Heart right ventricle (tissue), 16 donors: ENCODE measurements at regions not wholly inside any gene's neighbourhood (a gene's known extent, or its start where the extent isn't known, plus 50 kb on each side); places are given as distances from the start of the nearest gene placed in this dataset.

Source experiments
- ATAC-seq, 8 donors: fragments of 200-7000 bp; cut with Tn5 transposase; one replicate each; pipeline ENCODE4 v1.9.1; 2020; ENCODE audit warnings: mild to moderate bottlenecking in 8 of 8, moderate library complexity in 8 of 8, moderate number of reproducible peaks in 1 of 8
- DNase-seq, 2 donors: peaks; one replicate each; pipeline ENCODE4 v3.0.0-alpha.2; 2020
- H3K27ac ChIP-seq, 10 donors: fragments of 200-600 bp; sonication (generic) in 2 of 10; one replicate each; pipeline versions ENCODE4 v1.5.0 to v1.8.0; 2020 to 2022; ENCODE audit warnings: mild to moderate bottlenecking in 3 of 10
- H3K27me3 ChIP-seq, 7 donors: fragments of 200-600 bp; one replicate each; pipeline ENCODE4 v1.8.0; 2021 to 2022; ENCODE audit warnings: mild to moderate bottlenecking in 2 of 7
- H3K36me3 ChIP-seq, 9 donors: fragments of 200-600 bp; sonication (generic) in 1 of 9; one replicate each; pipeline versions ENCODE4 v1.5.0 to v1.8.0; 2020 to 2022; ENCODE audit warnings: mild to moderate bottlenecking in 2 of 9
- H3K4me1 ChIP-seq, 9 donors: fragments of 200-600 bp; sonication (generic) in 1 of 9; one replicate each; pipeline versions ENCODE4 v1.5.0 to v1.8.0; 2020 to 2022; ENCODE audit warnings: mild to moderate bottlenecking in 4 of 9
- H3K4me3 ChIP-seq, 10 donors: fragments of 200-600 bp; sonication (generic) in 2 of 10; one replicate each; pipeline versions ENCODE4 v1.5.0 to v1.8.0; 2020 to 2022; ENCODE audit warnings: mild to moderate bottlenecking in 7 of 10, moderate library complexity in 2 of 10
- H3K9me3 ChIP-seq, 11 donors: fragments of 200-600 bp in 10 of 11; sonication (generic) in 2 of 11; one replicate each; pipeline versions ENCODE4 v1.5.0 to v1.8.0; 2013 to 2022; ENCODE audit warnings: mild to moderate bottlenecking in 2 of 11, control low read depth in 1 of 11, moderate library complexity in 1 of 11
- CTCF ChIP-seq, 9 donors: fragments of 200-600 bp; sonication (generic) in 2 of 9; IDR thresholded peaks; one replicate each; pipeline versions ENCODE4 v1.5.0 to v1.8.0; 2021 to 2022; ENCODE audit warnings: antibody characterized with exemption in 9 of 9, mild to moderate bottlenecking in 5 of 9, moderate library complexity in 1 of 9
- WGBS, 2 donors: extraction: QIAGEN DNeasy Blood & Tissue Kit; methylation state at CpG; one replicate each; pipeline ENCODE4 v1.1.7; 2013; ENCODE audit warnings: inconsistent platforms in 1 of 2; 5-methylcytosine and 5-hydroxymethylcytosine counted together
- intact Hi-C, 10 donors: fragments of 100-400 bp; cut with DNase I; formaldehyde crosslinking; loops; one replicate each; pipeline versions ENCODE4 v1.11.1 to v1.14.2; 2022
- donor health status: Arrhythmogenic right ventricular cardiomyopathy.
- donor health status: ischemic (EF 13 %, LVEDD 7.1; RV severe dilation, severe dysfunction).
- donor health status: healthy with polysubstance abuse.
- donor health status: DM: no; HTN: yes; CAD: no.
- donor health status: DM: no; HTN: no; CAD: no.
- donor health status: ischemic (EF 25% LVEDD 6.9; RV normal size, moderate dysfunction).
- donor health status: ischemic (EF 25% LVEDD 5.7; RV mildly dilated, moderate dysfunction).
- donor health status: healthy.
- donor health status: DM: yes; HTN: yes; CAD: no.
- donor health status: Ischemic cardiomyopathy.
- donor health status: ischemic (EF 35%, LVEDD 5.7; RV mildly dilated, moderate dysfunction).
- donor health status: nonischemic (EF 11% LVEDD 7.7; RV severe dilation, severe dysfunction).
- donor health status: DM: yes; HTN: yes; CAD: no.
- donor health status: PGD.
- donor health status: ischemic (EF 29% LVEDD 5.4; RV normal size, mild dysfunction).
- donor health status: nonischemic (EF 23%, LVEDD 6.1; RV moderate dilation, normal function).

GRCh38 chr2:164060031-164060430 is 324.2 kb upstream of the FIGN start:
- TF ChIP-seq CTCF (IDR thresholded peaks at IDR 0.05), result no peak
- H3K9me3 ChIP-seq, result no peaks in the 10 kb centered on the region
- DNase-seq, result no peak
- no peak overlapping the region for H3K27ac ChIP-seq
- ATAC-seq, result no peak
- no peaks in the 10 kb centered on the region for H3K4me1 ChIP-seq
- H3K27me3 ChIP-seq, result no peaks in the 10 kb centered on the region
- WGBS, 2 donors, result 85 to 93% methylated on average over 2 of the region's 2 CpGs
- no peaks in the 10 kb centered on the region for H3K36me3 ChIP-seq
- intact Hi-C loops, result loop anchor here in 8 of 10 donors (2.0 to 10.0 kb wide), 7 partner anchors 325 to 718 kb away; partner anchors contain the start of gene FIGN (in 1 of the 8)
- H3K4me3 ChIP-seq, result no peak overlapping the region

- TF ChIP-seq CTCF (IDR thresholded peaks at IDR 0.05), result no peak
- H3K9me3 ChIP-seq, result no peaks in the 10 kb centered on the region
- intact Hi-C loops, result loop anchor here in 6 of 10 donors (5.0 to 10.0 kb wide), 4 partner anchors 311 to 708 kb away; partner anchors contain the start of gene FIGN (in 3 of the 6)
- no peak for ATAC-seq
- WGBS, 2 donors, result 71 to 80% methylated on average over 2 of the region's 2 CpGs
- H3K4me3 ChIP-seq, result no peak overlapping the region
- no peaks in the 10 kb centered on the region for H3K27me3 ChIP-seq
- H3K27ac ChIP-seq, result no peak overlapping the region
- peaks cover 0 to 11% (median 3%) of the 10 kb centered on the region in 9 donors for H3K4me1 ChIP-seq
- no peak for DNase-seq
- no peaks in the 10 kb centered on the region for H3K36me3 ChIP-seq
Observed at GRCh38 chr2:164055623-164056022, 319.8 kb upstream of the FIGN start.

GRCh38 chr2:164054651-164055050 is 318.8 kb upstream of the FIGN start:
- H3K36me3 ChIP-seq, result no peaks in the 10 kb centered on the region
- 89 to 90% methylated on average over 5 of the region's 5 CpGs for WGBS, 2 donors
- H3K4me3 ChIP-seq, result no peak overlapping the region
- intact Hi-C loops, result loop anchor here in 6 of 10 donors (5.0 to 10.0 kb wide), 4 partner anchors 310 to 707 kb away; partner anchors contain the start of gene FIGN (in 3 of the 6)
- DNase-seq, result no peak
- no peak overlapping the region for H3K27ac ChIP-seq
- no peaks in the 10 kb centered on the region for H3K27me3 ChIP-seq
- no peaks in the 10 kb centered on the region for H3K9me3 ChIP-seq
- peaks cover 0 to 15% (median 4%) of the 10 kb centered on the region in 9 donors for H3K4me1 ChIP-seq
- no peak for ATAC-seq
- TF ChIP-seq CTCF (IDR thresholded peaks at IDR 0.05), result no peak

GRCh38 chr2:164053021-164053420 is 317.2 kb upstream of the FIGN start:
- no peak for DNase-seq

More at GRCh38 chr2:164053021-164053420, 317.2 kb upstream of the FIGN start:
- no peak for TF ChIP-seq CTCF (IDR thresholded peaks at IDR 0.05)
- Histone ChIP-seq H3K27me3 (no peaks in the 10 kb centered on the region), H3K36me3 (no peaks in the 10 kb centered on the region), H3K4me1 (peaks cover 0 to 15% (median 4%) of the 10 kb centered on the region in 9 donors), H3K4me3 (no peak overlapping the region), H3K27ac (no peak overlapping the region), H3K9me3 (no peaks in the 10 kb centered on the region)
- 46 to 58% methylated on average over 2 of the region's 2 CpGs for WGBS, 2 donors
- intact Hi-C loops, result loop anchor here in 4 of 10 donors (10.0 kb wide), 2 partner anchors 308 to 318 kb away; partner anchors contain the start of gene FIGN (in 2 of the 4)
- no peak for ATAC-seq
